ENCODE measurements at regions not wholly inside any gene's neighbourhood (a gene's known extent, or its start where the extent isn't known, plus 50 kb on each side); places are given as distances from the start of the nearest gene placed in this dataset.

DNA sequence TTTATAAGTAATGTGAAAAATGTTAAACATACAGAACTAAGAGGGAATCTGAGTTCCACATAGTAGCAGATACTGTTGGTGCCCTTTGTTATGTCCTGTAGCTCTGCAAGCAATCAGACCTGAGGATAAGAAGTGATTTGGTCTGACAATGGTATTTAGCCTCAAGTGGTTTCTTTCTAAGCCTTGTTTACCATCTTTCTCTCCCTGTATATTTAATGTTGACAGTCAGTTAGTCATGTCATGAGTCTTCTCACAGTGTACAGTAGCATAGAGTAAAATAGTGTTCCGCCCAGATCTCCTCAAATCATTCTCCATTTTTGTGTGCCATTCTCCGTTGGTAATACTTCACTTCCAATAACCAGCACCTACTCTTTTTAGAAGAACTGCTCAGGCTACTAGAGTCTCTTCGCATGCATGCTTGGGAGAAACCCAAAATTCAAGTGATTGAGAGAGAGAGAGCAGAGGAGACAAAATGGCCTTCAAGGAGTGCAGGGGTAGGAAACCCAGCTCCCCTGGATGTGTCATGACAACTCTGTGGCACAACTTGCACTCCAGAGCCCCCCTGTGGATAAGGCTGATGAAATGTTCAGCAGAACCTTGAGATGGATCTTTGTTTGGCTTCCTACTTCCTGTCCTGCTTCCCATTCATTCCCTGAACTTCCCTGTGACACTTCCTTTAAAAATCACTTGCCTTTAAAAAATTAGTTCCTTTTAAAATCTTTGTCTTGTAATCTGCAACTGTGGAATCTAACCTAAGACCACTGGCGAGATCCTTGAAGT is 129.2 kb upstream of the FST start:
- TF ChIP-seq GATA2 (IDR thresholded peaks at IDR 0.05; ENCODE audit: low read depth, low read length) (no peak), GATA3 (IDR thresholded peaks at IDR 0.05; ENCODE audit: low read depth, low read length) (no peak)

All from SH-SY5Y (cell line).